K562 (cell line): ENCODE measurements at regions not wholly inside any gene's neighbourhood (a gene's known extent, or its start where the extent isn't known, plus 50 kb on each side); places are given as distances from the start of the nearest gene placed in this dataset.

ENCODE experiments used
- ATAC-seq: fragments of 200-7000 bp; cut with Tn5 transposase; 3 replicates; pipeline ENCODE4 v1.9.1; 2020; ENCODE audit warnings: moderate library complexity
- BruUV-seq: library from RNA; stranded (reverse); fragments of 400-500 nt; replicated peaks from 2 replicates; lab custom pipeline; 2021; lab: Mats Ljungman, UMichigan
- CTCF ChIA-PET: fragments of 300-600 bp; formaldehyde crosslinking; extraction: SDS; loops from one replicate; lab custom pipeline; 2021; ENCODE audit warnings: low intra/inter-chr PET ratio; lab: Yijun Ruan, JAX
- POLR2A ChIA-PET: fragments of 300-600, 350-650 bp; sonication (Branson Sonifier 250); formaldehyde crosslinking; extraction: SDS; loops from one replicate; lab custom pipeline; 2021; ENCODE audit warnings: antibody characterized with exemption, inconsistent platforms; lab: Yijun Ruan, JAX
- DNase-seq, 4 experiments: peaks; one replicate each; pipeline versions ENCODE4 v3.0.0 to v3.0.0-alpha.2; 2011 to 2018; ENCODE audit warnings: low spot score in 3 of 4, mixed read lengths in 3 of 4; ENCODE audit errors: extremely low read depth in 1 of 4
- FAIRE-seq: peaks from 2 replicates; lab custom pipeline; 2011; peaks lifted over from hg19 to GRCh38; lab: Jason Lieb, UNC
- H2AFZ ChIP-seq: 2 replicates; pipeline ENCODE4 v1.6.0; 2011; ENCODE audit warnings: low read depth, low read length, control low read depth, inconsistent platforms
- H3K27ac ChIP-seq: fragments of 200-600 bp; 3 replicates; pipeline ENCODE4 v1.8.0; 2011; ENCODE audit warnings: low read depth, mild to moderate bottlenecking, control low read depth, inconsistent platforms, low read length, moderate library complexity, mixed read lengths; ENCODE audit errors: extremely low read depth
- H3K27me3 ChIP-seq, 2 experiments: fragments of 300-600 bp in 1 of 2; 2 replicates in 1 of 2; 3 replicates in 1 of 2; pipeline versions ENCODE4 v1.6.0 to v1.8.0; 2011; ENCODE audit warnings: inconsistent platforms in 2 of 2, low read length in 2 of 2, mild to moderate bottlenecking in 1 of 2, mixed read lengths in 1 of 2, moderate library complexity in 1 of 2; ENCODE audit not compliant: control insufficient read depth in 2 of 2, insufficient read depth in 2 of 2
- H3K36me3 ChIP-seq: fragments of 300-600 bp; 3 replicates; pipeline ENCODE4 v1.8.0; 2011; ENCODE audit warnings: mild to moderate bottlenecking, low read length, inconsistent platforms; ENCODE audit not compliant: control insufficient read depth, insufficient read depth
- H3K4me1 ChIP-seq, 2 experiments: fragments of 200-600 bp in 1 of 2; replicated peaks in 1 of 2; 2 replicates in 1 of 2; 3 replicates in 1 of 2; pipeline versions ENCODE4 v1.5.1 to v1.8.0; 2011; ENCODE audit warnings: inconsistent platforms in 2 of 2, low read length in 2 of 2, mild to moderate bottlenecking in 1 of 2, mixed read lengths in 1 of 2, moderate library complexity in 1 of 2; ENCODE audit not compliant: control insufficient read depth in 2 of 2, insufficient read depth in 2 of 2
- H3K4me2 ChIP-seq: 2 replicates; pipeline ENCODE4 v1.6.1; 2011; ENCODE audit warnings: low read length, control low read depth, inconsistent platforms, mixed read lengths; ENCODE audit not compliant: insufficient read depth
- H3K4me3 ChIP-seq: fragments of 200-600 bp; sonication (generic), shearing (Covaris generic); 2 replicates; pipeline ENCODE4 v1.5.1; 2016; ENCODE audit warnings: control low read depth, inconsistent platforms
- H3K79me2 ChIP-seq: fragments of 200-600 bp; 3 replicates; pipeline ENCODE4 v1.8.0; 2011; ENCODE audit warnings: low read length, inconsistent platforms; ENCODE audit not compliant: control insufficient read depth, insufficient read depth
- H3K9ac ChIP-seq, 2 experiments: 2 replicates each; pipeline versions ENCODE4 v1.6.0 to v1.6.1; 2011; ENCODE audit warnings: low read depth in 2 of 2, low read length in 2 of 2, control low read depth in 1 of 2, inconsistent platforms in 1 of 2, mild to moderate bottlenecking in 1 of 2, mixed read lengths in 1 of 2; ENCODE audit not compliant: insufficient read depth in 1 of 2
- H3K9me1 ChIP-seq: one replicate; pipeline ENCODE4 v1.6.0; 2011; ENCODE audit warnings: inconsistent platforms, mild to moderate bottlenecking, low read length, moderate library complexity; ENCODE audit not compliant: control insufficient read depth, insufficient read depth
- H3K9me3 ChIP-seq: replicated peaks from 2 replicates; pipeline ENCODE4 v1.5.1; 2011; ENCODE audit warnings: low read depth, low read length, inconsistent platforms; ENCODE audit not compliant: control insufficient read depth, insufficient read depth
- H4K20me1 ChIP-seq: replicated peaks from 2 replicates; pipeline ENCODE4 v1.6.1; 2011; ENCODE audit warnings: low read length, inconsistent platforms, mixed read lengths; ENCODE audit not compliant: control insufficient read depth, insufficient read depth
- CBFA2T2 ChIP-seq: fragments of 450-650 bp; conservative IDR thresholded peaks from 2 replicates; pipeline ENCODE4 v1.6.1; 2017; ENCODE audit warnings: mild to moderate bottlenecking
- CTBP1 ChIP-seq: fragments of 450-650 bp; IDR thresholded peaks from 2 replicates; pipeline ENCODE4 v1.6.1; 2016; ENCODE audit warnings: borderline replicate concordance
- HMG20B ChIP-seq: fragments of 250-450 bp; sonication (Bioruptor Pico); IDR thresholded peaks from 2 replicates; pipeline ENCODE4 v1.5.0; 2021; ENCODE audit warnings: mild to moderate bottlenecking
- HNRNPL ChIP-seq: fragments of 200-400 bp; formaldehyde crosslinking; IDR thresholded peaks from 2 replicates; pipeline ENCODE4 v1.6.1; 2017; ENCODE audit warnings: low read depth, mild to moderate bottlenecking, low read length
- KAT7 ChIP-seq: sonication (generic); formaldehyde crosslinking; IDR thresholded peaks from 2 replicates; pipeline ENCODE4 v1.8.0; 2022; ENCODE audit warnings: missing genetic modification reagents, mild to moderate bottlenecking, borderline replicate concordance
- NFATC3 ChIP-seq: fragments of 450-650 bp; IDR thresholded peaks from 2 replicates; pipeline ENCODE4 v1.6.1; 2017; ENCODE audit warnings: mild to moderate bottlenecking
- NFE2 ChIP-seq: IDR thresholded peaks from 2 replicates; pipeline ENCODE4 v1.6.1; 2014; ENCODE audit warnings: antibody characterized with exemption, low read depth
- PCBP1 ChIP-seq: fragments of 200-400 bp; formaldehyde crosslinking; IDR thresholded peaks from 2 replicates; pipeline ENCODE4 v1.6.1; 2018; ENCODE audit warnings: mild to moderate bottlenecking, low read depth, low read length; ENCODE audit not compliant: poor library complexity, severe bottlenecking
- PHTF2 ChIP-seq: fragments of 250-450 bp; sonication (Bioruptor Pico); IDR thresholded peaks from 2 replicates; pipeline ENCODE4 v1.5.0; 2021; ENCODE audit warnings: mild to moderate bottlenecking
- RBM15 ChIP-seq: fragments of 200-400 bp; formaldehyde crosslinking; IDR thresholded peaks from 2 replicates; pipeline ENCODE4 v1.6.1; 2018; ENCODE audit warnings: mild to moderate bottlenecking, low read length, moderate library complexity; ENCODE audit not compliant: insufficient read depth
- SRSF7 ChIP-seq: fragments of 200-400 bp; formaldehyde crosslinking; optimal IDR thresholded peaks from 2 replicates; pipeline ENCODE3; 2017; ENCODE audit warnings: mild to moderate bottlenecking, low read depth, low read length
- TOE1 ChIP-seq, 2 experiments: fragments of 450-650 bp in 1 of 2; sonication (generic) in 1 of 2; formaldehyde crosslinking in 1 of 2; IDR thresholded peaks; 2 replicates each; pipeline versions ENCODE4 v1.7.1 to v1.8.0; 2016 to 2022; ENCODE audit warnings: borderline replicate concordance in 2 of 2, mild to moderate bottlenecking in 2 of 2, antibody characterized with exemption in 1 of 2, inconsistent platforms in 1 of 2, low read depth in 1 of 2, missing genetic modification reagents in 1 of 2, moderate library complexity in 1 of 2
- ZBTB1 ChIP-seq: sonication (generic); formaldehyde crosslinking; IDR thresholded peaks from 2 replicates; pipeline ENCODE4 v1.8.1; 2023; ENCODE audit warnings: missing genetic modification reagents, low read depth, mild to moderate bottlenecking, borderline replicate concordance
- ZNF668 ChIP-seq: fragments of 250-450 bp; sonication (Bioruptor Pico); IDR thresholded peaks from 2 replicates; pipeline ENCODE4 v1.8.0; 2022; ENCODE audit warnings: mild to moderate bottlenecking, inconsistent platforms
- in situ Hi-C: fragments of 300-500 bp; cut with MboI; formaldehyde crosslinking; loops from 4 replicates; pipeline ENCODE4 v1.15.0; 2018; ENCODE audit warnings: inconsistent platforms, mixed read lengths
- intact Hi-C: fragments of 100-400 bp; cut with micrococcal nuclease; formaldehyde crosslinking; loops from 2 replicates; pipeline ENCODE4 v1.14.2; 2022
- TF ChIP-seq, protein P1 (sequence below): sonication (generic); formaldehyde crosslinking; IDR thresholded peaks from 2 replicates; pipeline ENCODE4 v1.8.0; 2022; ENCODE audit warnings: missing genetic modification reagents, mild to moderate bottlenecking, borderline replicate concordance
- TF ChIP-seq, protein P2 (sequence below): sonication (generic); formaldehyde crosslinking; IDR thresholded peaks from 2 replicates; pipeline ENCODE4 v1.8.1; 2023; ENCODE audit warnings: mild to moderate bottlenecking, missing genetic modification reagents
- TF ChIP-seq, protein P3 (sequence below): fragments of 450-650 bp; formaldehyde crosslinking; IDR thresholded peaks from 2 replicates; pipeline ENCODE4 v1.4.0; 2022; ENCODE audit warnings: missing genetic modification characterization
- TF ChIP-seq, protein P4 (sequence below): fragments of 450-650 bp; formaldehyde crosslinking; IDR thresholded peaks from 2 replicates; pipeline ENCODE4 v1.4.0; 2022; ENCODE audit warnings: mild to moderate bottlenecking, moderate library complexity

DNA sequence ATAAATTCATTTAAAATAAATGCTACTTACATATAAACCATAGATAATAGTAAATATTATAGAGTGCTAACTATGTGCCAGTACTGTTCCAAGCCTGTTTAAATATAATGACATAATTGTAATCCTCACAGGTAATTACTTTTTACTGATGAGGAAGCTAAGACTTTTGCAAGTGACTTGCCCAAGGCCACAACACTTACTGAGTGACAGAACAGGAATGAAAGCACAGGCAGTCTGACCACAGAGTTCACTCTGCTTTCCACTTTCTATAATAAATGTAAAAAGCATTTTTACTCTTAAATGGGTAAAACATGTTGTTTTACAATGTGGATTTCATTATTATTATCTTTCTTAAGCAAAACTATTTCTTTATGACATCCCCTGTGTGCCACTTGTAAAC lies 537.8 kb upstream of the SLC39A10 start:
- H3K9me1 ChIP-seq = no peaks in the 10 kb centered on the region
- no peak overlapping the region for H3K9ac ChIP-seq
- CTCF ChIA-PET = no interaction called here
- no peak overlapping the region for H3K27ac ChIP-seq
- DNase-seq = no peak
- H3K27me3 ChIP-seq = no peaks in the 10 kb centered on the region
- no peaks in the 10 kb centered on the region for H3K9me3 ChIP-seq
- POLR2A ChIA-PET = no interaction called here
- H4K20me1 ChIP-seq = no peaks in the 10 kb centered on the region
- H3K36me3 ChIP-seq = no peaks in the 10 kb centered on the region
- BruUV-seq = no TSS peak
- H3K4me3 ChIP-seq = no peak overlapping the region
- H2AFZ ChIP-seq = no peak overlapping the region
- ATAC-seq = no peak
- intact Hi-C loops = no loop called here
- FAIRE-seq = no peak
- in situ Hi-C loops = no loop called here
- H3K79me2 ChIP-seq = no peaks in the 10 kb centered on the region
- no peaks in the 10 kb centered on the region for H3K4me1 ChIP-seq
- H3K4me2 ChIP-seq = no peak overlapping the region
- TF ChIP-seq PCBP1 = no peak
- no peak for TF ChIP-seq HNRNPL
- TF ChIP-seq, protein P1, sequence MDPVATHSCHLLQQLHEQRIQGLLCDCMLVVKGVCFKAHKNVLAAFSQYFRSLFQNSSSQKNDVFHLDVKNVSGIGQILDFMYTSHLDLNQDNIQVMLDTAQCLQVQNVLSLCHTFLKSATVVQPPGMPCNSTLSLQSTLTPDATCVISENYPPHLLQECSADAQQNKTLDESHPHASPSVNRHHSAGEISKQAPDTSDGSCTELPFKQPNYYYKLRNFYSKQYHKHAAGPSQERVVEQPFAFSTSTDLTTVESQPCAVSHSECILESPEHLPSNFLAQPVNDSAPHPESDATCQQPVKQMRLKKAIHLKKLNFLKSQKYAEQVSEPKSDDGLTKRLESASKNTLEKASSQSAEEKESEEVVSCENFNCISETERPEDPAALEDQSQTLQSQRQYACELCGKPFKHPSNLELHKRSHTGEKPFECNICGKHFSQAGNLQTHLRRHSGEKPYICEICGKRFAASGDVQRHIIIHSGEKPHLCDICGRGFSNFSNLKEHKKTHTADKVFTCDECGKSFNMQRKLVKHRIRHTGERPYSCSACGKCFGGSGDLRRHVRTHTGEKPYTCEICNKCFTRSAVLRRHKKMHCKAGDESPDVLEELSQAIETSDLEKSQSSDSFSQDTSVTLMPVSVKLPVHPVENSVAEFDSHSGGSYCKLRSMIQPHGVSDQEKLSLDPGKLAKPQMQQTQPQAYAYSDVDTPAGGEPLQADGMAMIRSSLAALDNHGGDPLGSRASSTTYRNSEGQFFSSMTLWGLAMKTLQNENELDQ (CRISPR knock-in tag) = no peak
- no peak for TF ChIP-seq RBM15
- TF ChIP-seq CBFA2T2 = no peak
- TF ChIP-seq, protein P2, sequence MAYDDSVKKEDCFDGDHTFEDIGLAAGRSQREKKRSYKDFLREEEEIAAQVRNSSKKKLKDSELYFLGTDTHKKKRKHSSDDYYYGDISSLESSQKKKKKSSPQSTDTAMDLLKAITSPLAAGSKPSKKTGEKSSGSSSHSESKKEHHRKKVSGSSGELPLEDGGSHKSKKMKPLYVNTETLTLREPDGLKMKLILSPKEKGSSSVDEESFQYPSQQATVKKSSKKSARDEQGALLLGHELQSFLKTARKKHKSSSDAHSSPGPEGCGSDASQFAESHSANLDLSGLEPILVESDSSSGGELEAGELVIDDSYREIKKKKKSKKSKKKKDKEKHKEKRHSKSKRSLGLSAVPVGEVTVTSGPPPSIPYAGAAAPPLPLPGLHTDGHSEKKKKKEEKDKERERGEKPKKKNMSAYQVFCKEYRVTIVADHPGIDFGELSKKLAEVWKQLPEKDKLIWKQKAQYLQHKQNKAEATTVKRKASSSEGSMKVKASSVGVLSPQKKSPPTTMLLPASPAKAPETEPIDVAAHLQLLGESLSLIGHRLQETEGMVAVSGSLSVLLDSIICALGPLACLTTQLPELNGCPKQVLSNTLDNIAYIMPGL (CRISPR knock-in tag) = no peak
- TF ChIP-seq NFATC3 = no peak
- no peak for TF ChIP-seq SRSF7
- TF ChIP-seq PHTF2 (CRISPR knock-in tag) = no peak
- TF ChIP-seq CTBP1 = no peak
- no peak for TF ChIP-seq ZBTB1
- TF ChIP-seq ZNF668 = no peak
- TF ChIP-seq, protein P3, sequence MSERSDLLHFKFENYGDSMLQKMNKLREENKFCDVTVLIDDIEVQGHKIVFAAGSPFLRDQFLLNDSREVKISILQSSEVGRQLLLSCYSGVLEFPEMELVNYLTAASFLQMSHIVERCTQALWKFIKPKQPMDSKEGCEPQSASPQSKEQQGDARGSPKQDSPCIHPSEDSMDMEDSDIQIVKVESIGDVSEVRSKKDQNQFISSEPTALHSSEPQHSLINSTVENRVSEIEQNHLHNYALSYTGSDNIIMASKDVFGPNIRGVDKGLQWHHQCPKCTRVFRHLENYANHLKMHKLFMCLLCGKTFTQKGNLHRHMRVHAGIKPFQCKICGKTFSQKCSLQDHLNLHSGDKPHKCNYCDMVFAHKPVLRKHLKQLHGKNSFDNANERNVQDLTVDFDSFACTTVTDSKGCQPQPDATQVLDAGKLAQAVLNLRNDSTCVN = no peak
- TF ChIP-seq, protein P4, sequence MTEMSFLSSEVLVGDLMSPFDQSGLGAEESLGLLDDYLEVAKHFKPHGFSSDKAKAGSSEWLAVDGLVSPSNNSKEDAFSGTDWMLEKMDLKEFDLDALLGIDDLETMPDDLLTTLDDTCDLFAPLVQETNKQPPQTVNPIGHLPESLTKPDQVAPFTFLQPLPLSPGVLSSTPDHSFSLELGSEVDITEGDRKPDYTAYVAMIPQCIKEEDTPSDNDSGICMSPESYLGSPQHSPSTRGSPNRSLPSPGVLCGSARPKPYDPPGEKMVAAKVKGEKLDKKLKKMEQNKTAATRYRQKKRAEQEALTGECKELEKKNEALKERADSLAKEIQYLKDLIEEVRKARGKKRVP = no peak
- TF ChIP-seq KAT7 (CRISPR knock-in tag) = no peak
- no peak for TF ChIP-seq TOE1 (IDR thresholded peaks at IDR 0.05; ENCODE audit: borderline replicate concordance)
- no peak for TF ChIP-seq TOE1 (CRISPR knock-in tag; IDR thresholded peaks at IDR 0.05; ENCODE audit: borderline replicate concordance, low read depth)
- no peak for TF ChIP-seq HMG20B (CRISPR knock-in tag)
- TF ChIP-seq NFE2 = no peak
